GM23338 (cell line): ENCODE measurements at regions not wholly inside any gene's neighbourhood (a gene's known extent, or its start where the extent isn't known, plus 50 kb on each side); places are given as distances from the start of the nearest gene placed in this dataset.

Experiments
- ATAC-seq: fragments of 200-7000 bp; cut with Tn5 transposase; 3 replicates; pipeline ENCODE4 v1.9.1; 2020
- DNase-seq: peaks from one replicate; pipeline ENCODE4 v3.0.0-alpha.2; 2015; ENCODE audit warnings: low spot score
- H2AFZ ChIP-seq: fragments of 200-600 bp; sonication (generic); 2 replicates; pipeline ENCODE4 v1.8.0; 2016; ENCODE audit warnings: antibody characterized with exemption, mild to moderate bottlenecking, moderate library complexity
- H3F3A ChIP-seq: fragments of 200-600 bp; sonication (generic); replicated peaks from 2 replicates; pipeline ENCODE4 v1.8.0; 2017; ENCODE audit warnings: antibody characterized with exemption, mixed run types, low read depth
- H3K27ac ChIP-seq: fragments of 200-600 bp; sonication (generic); 2 replicates; pipeline ENCODE4 v1.6.1; 2016; ENCODE audit warnings: low read depth
- H3K27me3 ChIP-seq: fragments of 200-600 bp; sonication (generic); 2 replicates; pipeline ENCODE4 v1.8.0; 2016; ENCODE audit warnings: mild to moderate bottlenecking, mixed run types, moderate library complexity; ENCODE audit not compliant: insufficient read depth
- H3K36me3 ChIP-seq: fragments of 200-600 bp; sonication (generic); 2 replicates; pipeline ENCODE4 v1.8.0; 2016; ENCODE audit warnings: mild to moderate bottlenecking; ENCODE audit not compliant: insufficient read depth
- H3K4me1 ChIP-seq: fragments of 200-600 bp; sonication (generic); 2 replicates; pipeline ENCODE4 v1.8.0; 2016; ENCODE audit warnings: mild to moderate bottlenecking, moderate library complexity; ENCODE audit not compliant: insufficient read depth
- H3K4me2 ChIP-seq: fragments of 200-600 bp; sonication (generic); 2 replicates; pipeline ENCODE4 v1.7.1; 2017; ENCODE audit warnings: mixed run types
- H3K4me3 ChIP-seq: fragments of 200-600 bp; sonication (generic); 2 replicates; pipeline ENCODE4 v1.6.1; 2016; ENCODE audit warnings: mixed run types
- H3K79me2 ChIP-seq: fragments of 200-600 bp; sonication (generic); replicated peaks from 2 replicates; pipeline ENCODE4 v1.8.0; 2017; ENCODE audit warnings: mild to moderate bottlenecking; ENCODE audit not compliant: insufficient read depth
- H3K9me2 ChIP-seq: fragments of 200-600 bp; sonication (generic); 2 replicates; pipeline ENCODE4 v1.8.0; 2017; ENCODE audit not compliant: insufficient read depth
- H4K20me1 ChIP-seq: fragments of 200-600 bp; sonication (generic); replicated peaks from 2 replicates; pipeline ENCODE4 v1.8.0; 2017; ENCODE audit warnings: mild to moderate bottlenecking; ENCODE audit not compliant: insufficient read depth
- H3K27ac Mint-ChIP-seq: 2 replicates; pipeline ENCODE4 v1.8.0; 2020; ENCODE audit warnings: inconsistent platforms, mild to moderate bottlenecking, moderate library complexity, mixed read lengths
- H3K27me3 Mint-ChIP-seq: 3 replicates; pipeline ENCODE4 v1.8.0; 2022; ENCODE audit warnings: low read depth, mild to moderate bottlenecking, moderate library complexity, mixed read lengths, inconsistent platforms; ENCODE audit not compliant: insufficient read depth, poor library complexity
- H3K36me3 Mint-ChIP-seq: 3 replicates; pipeline ENCODE4 v1.8.0; 2021; ENCODE audit warnings: low read depth, mild to moderate bottlenecking, inconsistent platforms, moderate library complexity, mixed read lengths
- H3K4me1 Mint-ChIP-seq: 3 replicates; pipeline ENCODE4 v1.8.0; 2020; ENCODE audit warnings: mild to moderate bottlenecking, inconsistent platforms, mixed read lengths
- H3K4me3 Mint-ChIP-seq: 3 replicates; pipeline ENCODE4 v1.8.0; 2021; ENCODE audit warnings: moderate library complexity, mild to moderate bottlenecking, inconsistent platforms, mixed read lengths
- H3K9me3 Mint-ChIP-seq: 3 replicates; pipeline ENCODE4 v1.8.0; 2020; ENCODE audit warnings: moderate library complexity, mild to moderate bottlenecking, inconsistent platforms, mixed read lengths
- CREB1 ChIP-seq: fragments of 250-450 bp; sonication (Bioruptor Pico); IDR thresholded peaks from 2 replicates; pipeline ENCODE4 v1.5.0; 2020; ENCODE audit warnings: low read depth, mild to moderate bottlenecking, moderate library complexity
- EZH2 ChIP-seq: fragments of 200-600 bp; sonication (generic); IDR thresholded peaks from one replicate; pipeline ENCODE4 v1.8.0; 2017; ENCODE audit warnings: antibody characterized with exemption, mild to moderate bottlenecking, low read depth; ENCODE audit not compliant: unreplicated experiment
- NANOG ChIP-seq: IDR thresholded peaks from 2 replicates; pipeline ENCODE4 v1.6.1; 2016; ENCODE audit warnings: antibody characterized with exemption, borderline replicate concordance
- POLR2AphosphoS5 ChIP-seq: IDR thresholded peaks from 2 replicates; pipeline ENCODE4 v1.6.1; 2016; ENCODE audit warnings: antibody characterized with exemption, low read depth
- STAT1 ChIP-seq: IDR thresholded peaks from one replicate; pipeline ENCODE4 v1.6.1; 2016; ENCODE audit warnings: antibody characterized with exemption; ENCODE audit not compliant: unreplicated experiment
- ZNF114 ChIP-seq: fragments of 250-450 bp; sonication (Bioruptor Pico); IDR thresholded peaks from 2 replicates; pipeline ENCODE4 v1.5.0; 2020; ENCODE audit warnings: mild to moderate bottlenecking, moderate library complexity
- ZNF331 ChIP-seq: fragments of 250-450 bp; sonication (Bioruptor Pico); IDR thresholded peaks from 2 replicates; pipeline ENCODE4 v1.5.0; 2020; ENCODE audit warnings: low read depth, mild to moderate bottlenecking, moderate library complexity
- TF ChIP-seq, protein P1 (sequence below): fragments of 250-450 bp; sonication (Bioruptor Pico); IDR thresholded peaks from 2 replicates; pipeline ENCODE4 v1.5.0; 2020; ENCODE audit warnings: mild to moderate bottlenecking, moderate library complexity
- TF ChIP-seq, protein P2 (sequence below), 2 experiments: fragments of 200-600 bp in 1 of 2; sonication (generic) in 1 of 2; conservative IDR thresholded peaks; 2 replicates each; pipeline versions ENCODE4 v1.5.1 to v1.6.1; 2016 to 2017; ENCODE audit warnings: antibody characterized with exemption in 2 of 2, low read depth in 2 of 2, mild to moderate bottlenecking in 2 of 2, moderate library complexity in 1 of 2
- TF ChIP-seq, protein P3 (sequence below): IDR thresholded peaks from 2 replicates; pipeline ENCODE4 v1.6.1; 2016; ENCODE audit warnings: antibody characterized with exemption
- TF ChIP-seq, protein P4 (sequence below): IDR thresholded peaks from one replicate; pipeline ENCODE4 v1.6.1; 2018; ENCODE audit warnings: antibody characterized with exemption; ENCODE audit not compliant: unreplicated experiment

DNA sequence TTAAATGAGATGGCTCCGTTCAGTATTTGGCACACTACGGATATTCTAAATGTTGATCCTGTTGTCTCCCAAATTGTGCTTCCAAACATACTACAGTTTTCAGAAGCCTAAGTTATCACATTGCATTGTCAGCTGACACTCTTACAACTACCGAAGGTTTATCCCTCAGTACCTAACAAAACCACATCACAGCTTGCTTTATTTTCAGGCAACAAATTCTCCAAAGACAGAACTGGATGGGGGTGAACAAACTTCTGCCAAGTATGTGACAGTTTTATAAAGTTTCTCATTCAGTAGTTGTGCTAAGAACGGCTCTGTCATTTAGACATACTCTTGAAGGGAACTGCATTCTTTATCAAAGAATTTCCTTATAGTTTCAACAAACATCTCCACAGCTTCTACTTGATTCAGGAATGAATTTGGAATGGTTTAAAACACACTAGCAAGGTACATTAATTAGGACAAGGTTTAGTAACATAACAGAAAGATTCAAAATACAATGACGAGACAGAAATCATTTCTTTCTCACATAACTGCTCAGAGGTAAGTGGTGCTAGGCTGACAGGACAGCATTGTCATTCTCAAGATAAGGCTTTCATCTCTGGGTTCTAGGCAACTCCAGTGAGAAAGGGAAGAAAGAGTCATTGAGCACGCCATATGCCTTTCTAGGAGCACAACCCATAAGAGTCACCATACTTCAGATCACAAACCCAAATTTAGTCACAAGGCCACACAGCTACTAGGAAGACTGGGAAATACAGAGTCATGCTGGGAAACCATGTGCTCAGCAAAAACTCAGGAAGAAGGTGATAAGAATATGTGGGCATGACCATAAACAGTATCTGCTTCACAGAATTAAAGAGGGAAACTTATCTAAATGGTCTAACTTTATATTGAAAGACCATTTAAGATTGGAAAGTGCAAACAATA lies 100.7 kb downstream of the DUSP6 start (continued):
- TF ChIP-seq, protein P1, sequence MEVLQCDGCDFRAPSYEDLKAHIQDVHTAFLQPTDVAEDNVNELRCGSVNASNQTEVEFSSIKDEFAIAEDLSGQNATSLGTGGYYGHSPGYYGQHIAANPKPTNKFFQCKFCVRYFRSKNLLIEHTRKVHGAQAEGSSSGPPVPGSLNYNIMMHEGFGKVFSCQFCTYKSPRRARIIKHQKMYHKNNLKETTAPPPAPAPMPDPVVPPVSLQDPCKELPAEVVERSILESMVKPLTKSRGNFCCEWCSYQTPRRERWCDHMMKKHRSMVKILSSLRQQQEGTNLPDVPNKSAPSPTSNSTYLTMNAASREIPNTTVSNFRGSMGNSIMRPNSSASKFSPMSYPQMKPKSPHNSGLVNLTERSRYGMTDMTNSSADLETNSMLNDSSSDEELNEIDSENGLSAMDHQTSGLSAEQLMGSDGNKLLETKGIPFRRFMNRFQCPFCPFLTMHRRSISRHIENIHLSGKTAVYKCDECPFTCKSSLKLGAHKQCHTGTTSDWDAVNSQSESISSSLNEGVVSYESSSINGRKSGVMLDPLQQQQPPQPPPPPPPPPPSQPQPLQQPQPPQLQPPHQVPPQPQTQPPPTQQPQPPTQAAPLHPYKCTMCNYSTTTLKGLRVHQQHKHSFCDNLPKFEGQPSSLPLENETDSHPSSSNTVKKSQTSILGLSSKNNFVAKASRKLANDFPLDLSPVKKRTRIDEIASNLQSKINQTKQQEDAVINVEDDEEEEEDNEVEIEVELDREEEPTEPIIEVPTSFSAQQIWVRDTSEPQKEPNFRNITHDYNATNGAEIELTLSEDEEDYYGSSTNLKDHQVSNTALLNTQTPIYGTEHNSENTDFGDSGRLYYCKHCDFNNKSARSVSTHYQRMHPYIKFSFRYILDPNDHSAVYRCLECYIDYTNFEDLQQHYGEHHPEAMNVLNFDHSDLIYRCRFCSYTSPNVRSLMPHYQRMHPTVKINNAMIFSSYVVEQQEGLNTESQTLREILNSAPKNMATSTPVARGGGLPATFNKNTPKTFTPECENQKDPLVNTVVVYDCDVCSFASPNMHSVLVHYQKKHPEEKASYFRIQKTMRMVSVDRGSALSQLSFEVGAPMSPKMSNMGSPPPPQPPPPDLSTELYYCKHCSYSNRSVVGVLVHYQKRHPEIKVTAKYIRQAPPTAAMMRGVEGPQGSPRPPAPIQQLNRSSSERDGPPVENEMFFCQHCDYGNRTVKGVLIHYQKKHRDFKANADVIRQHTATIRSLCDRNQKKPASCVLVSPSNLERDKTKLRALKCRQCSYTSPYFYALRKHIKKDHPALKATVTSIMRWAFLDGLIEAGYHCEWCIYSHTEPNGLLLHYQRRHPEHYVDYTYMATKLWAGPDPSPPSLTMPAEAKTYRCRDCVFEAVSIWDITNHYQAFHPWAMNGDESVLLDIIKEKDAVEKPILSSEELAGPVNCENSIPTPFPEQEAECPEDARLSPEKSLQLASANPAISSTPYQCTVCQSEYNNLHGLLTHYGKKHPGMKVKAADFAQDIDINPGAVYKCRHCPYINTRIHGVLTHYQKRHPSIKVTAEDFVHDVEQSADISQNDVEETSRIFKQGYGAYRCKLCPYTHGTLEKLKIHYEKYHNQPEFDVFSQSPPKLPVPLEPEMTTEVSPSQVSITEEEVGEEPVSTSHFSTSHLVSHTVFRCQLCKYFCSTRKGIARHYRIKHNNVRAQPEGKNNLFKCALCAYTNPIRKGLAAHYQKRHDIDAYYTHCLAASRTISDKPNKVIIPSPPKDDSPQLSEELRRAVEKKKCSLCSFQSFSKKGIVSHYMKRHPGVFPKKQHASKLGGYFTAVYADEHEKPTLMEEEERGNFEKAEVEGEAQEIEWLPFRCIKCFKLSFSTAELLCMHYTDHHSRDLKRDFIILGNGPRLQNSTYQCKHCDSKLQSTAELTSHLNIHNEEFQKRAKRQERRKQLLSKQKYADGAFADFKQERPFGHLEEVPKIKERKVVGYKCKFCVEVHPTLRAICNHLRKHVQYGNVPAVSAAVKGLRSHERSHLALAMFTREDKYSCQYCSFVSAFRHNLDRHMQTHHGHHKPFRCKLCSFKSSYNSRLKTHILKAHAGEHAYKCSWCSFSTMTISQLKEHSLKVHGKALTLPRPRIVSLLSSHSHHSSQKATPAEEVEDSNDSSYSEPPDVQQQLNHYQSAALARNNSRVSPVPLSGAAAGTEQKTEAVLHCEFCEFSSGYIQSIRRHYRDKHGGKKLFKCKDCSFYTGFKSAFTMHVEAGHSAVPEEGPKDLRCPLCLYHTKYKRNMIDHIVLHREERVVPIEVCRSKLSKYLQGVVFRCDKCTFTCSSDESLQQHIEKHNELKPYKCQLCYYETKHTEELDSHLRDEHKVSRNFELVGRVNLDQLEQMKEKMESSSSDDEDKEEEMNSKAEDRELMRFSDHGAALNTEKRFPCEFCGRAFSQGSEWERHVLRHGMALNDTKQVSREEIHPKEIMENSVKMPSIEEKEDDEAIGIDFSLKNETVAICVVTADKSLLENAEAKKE (CRISPR knock-in tag) = no peak

DNA sequence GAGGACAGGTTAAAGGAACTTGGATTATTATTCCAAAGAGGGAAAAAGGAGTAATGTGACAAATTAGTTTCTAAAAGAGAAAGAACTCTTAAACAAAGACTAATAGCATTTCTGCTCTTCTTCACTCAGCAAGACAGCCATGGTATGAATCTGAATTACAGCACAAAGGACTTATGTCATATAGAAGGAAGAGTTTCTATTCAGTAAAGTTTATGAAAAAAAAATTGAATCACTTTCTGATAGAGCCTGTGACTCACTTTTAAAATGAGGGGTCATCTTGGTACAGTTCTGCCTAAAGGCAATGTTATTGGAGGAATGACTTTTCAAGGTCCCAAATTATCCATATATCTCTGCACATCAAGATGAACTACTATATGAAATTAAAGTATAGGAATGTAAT lies 101.7 kb downstream of the DUSP6 start:
- H3K36me3 ChIP-seq = no peaks in the 10 kb centered on the region
- peaks cover 12% of the 10 kb centered on the region for H3K27me3 ChIP-seq
- no peak overlapping the region for H2AFZ ChIP-seq
- Mint-ChIP-seq H3K9me3 (no peaks in the 10 kb centered on the region), H3K4me1 (peaks cover 49% of the 10 kb centered on the region), H3K27ac (no peak overlapping the region), H3K27me3 (no peaks in the 10 kb centered on the region), H3K36me3 (no peaks in the 10 kb centered on the region), H3K4me3 (no peak overlapping the region)
- no peaks in the 10 kb centered on the region for H3K79me2 ChIP-seq
- no peak for ATAC-seq
- H3K4me3 ChIP-seq = no peak overlapping the region
- H4K20me1 ChIP-seq = no peaks in the 10 kb centered on the region
- H3K9me2 ChIP-seq = peaks cover 6% of the 10 kb centered on the region; the same call in 1 of the 2 replicates
- peaks cover 30% of the 10 kb centered on the region for H3K4me1 ChIP-seq
- no peak overlapping the region for H3K4me2 ChIP-seq
- H3F3A ChIP-seq = no peaks in the 10 kb centered on the region
- no peak overlapping the region for H3K27ac ChIP-seq
- no peak for DNase-seq
- no peak for TF ChIP-seq ZNF114 (CRISPR knock-in tag)
- TF ChIP-seq ZNF331 (CRISPR knock-in tag) = no peak
- TF ChIP-seq, protein P2, sequence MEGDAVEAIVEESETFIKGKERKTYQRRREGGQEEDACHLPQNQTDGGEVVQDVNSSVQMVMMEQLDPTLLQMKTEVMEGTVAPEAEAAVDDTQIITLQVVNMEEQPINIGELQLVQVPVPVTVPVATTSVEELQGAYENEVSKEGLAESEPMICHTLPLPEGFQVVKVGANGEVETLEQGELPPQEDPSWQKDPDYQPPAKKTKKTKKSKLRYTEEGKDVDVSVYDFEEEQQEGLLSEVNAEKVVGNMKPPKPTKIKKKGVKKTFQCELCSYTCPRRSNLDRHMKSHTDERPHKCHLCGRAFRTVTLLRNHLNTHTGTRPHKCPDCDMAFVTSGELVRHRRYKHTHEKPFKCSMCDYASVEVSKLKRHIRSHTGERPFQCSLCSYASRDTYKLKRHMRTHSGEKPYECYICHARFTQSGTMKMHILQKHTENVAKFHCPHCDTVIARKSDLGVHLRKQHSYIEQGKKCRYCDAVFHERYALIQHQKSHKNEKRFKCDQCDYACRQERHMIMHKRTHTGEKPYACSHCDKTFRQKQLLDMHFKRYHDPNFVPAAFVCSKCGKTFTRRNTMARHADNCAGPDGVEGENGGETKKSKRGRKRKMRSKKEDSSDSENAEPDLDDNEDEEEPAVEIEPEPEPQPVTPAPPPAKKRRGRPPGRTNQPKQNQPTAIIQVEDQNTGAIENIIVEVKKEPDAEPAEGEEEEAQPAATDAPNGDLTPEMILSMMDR (conservative IDR thresholded peaks at IDR 0.05; ENCODE audit: low read depth in 2 of 2) = no peak
- TF ChIP-seq POLR2AphosphoS5 = no peak
- no peak for TF ChIP-seq NANOG
- no peak for TF ChIP-seq EZH2
- TF ChIP-seq, protein P3, sequence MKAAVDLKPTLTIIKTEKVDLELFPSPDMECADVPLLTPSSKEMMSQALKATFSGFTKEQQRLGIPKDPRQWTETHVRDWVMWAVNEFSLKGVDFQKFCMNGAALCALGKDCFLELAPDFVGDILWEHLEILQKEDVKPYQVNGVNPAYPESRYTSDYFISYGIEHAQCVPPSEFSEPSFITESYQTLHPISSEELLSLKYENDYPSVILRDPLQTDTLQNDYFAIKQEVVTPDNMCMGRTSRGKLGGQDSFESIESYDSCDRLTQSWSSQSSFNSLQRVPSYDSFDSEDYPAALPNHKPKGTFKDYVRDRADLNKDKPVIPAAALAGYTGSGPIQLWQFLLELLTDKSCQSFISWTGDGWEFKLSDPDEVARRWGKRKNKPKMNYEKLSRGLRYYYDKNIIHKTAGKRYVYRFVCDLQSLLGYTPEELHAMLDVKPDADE = no peak
- TF ChIP-seq CREB1 (CRISPR knock-in tag) = no peak
- TF ChIP-seq STAT1 = no peak
- TF ChIP-seq, protein P4, sequence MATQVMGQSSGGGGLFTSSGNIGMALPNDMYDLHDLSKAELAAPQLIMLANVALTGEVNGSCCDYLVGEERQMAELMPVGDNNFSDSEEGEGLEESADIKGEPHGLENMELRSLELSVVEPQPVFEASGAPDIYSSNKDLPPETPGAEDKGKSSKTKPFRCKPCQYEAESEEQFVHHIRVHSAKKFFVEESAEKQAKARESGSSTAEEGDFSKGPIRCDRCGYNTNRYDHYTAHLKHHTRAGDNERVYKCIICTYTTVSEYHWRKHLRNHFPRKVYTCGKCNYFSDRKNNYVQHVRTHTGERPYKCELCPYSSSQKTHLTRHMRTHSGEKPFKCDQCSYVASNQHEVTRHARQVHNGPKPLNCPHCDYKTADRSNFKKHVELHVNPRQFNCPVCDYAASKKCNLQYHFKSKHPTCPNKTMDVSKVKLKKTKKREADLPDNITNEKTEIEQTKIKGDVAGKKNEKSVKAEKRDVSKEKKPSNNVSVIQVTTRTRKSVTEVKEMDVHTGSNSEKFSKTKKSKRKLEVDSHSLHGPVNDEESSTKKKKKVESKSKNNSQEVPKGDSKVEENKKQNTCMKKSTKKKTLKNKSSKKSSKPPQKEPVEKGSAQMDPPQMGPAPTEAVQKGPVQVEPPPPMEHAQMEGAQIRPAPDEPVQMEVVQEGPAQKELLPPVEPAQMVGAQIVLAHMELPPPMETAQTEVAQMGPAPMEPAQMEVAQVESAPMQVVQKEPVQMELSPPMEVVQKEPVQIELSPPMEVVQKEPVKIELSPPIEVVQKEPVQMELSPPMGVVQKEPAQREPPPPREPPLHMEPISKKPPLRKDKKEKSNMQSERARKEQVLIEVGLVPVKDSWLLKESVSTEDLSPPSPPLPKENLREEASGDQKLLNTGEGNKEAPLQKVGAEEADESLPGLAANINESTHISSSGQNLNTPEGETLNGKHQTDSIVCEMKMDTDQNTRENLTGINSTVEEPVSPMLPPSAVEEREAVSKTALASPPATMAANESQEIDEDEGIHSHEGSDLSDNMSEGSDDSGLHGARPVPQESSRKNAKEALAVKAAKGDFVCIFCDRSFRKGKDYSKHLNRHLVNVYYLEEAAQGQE = no peak
